ENCODE measurements at regions not wholly inside any gene's neighbourhood (a gene's known extent, or its start where the extent isn't known, plus 50 kb on each side); places are given as distances from the start of the nearest gene placed in this dataset.

DNA sequence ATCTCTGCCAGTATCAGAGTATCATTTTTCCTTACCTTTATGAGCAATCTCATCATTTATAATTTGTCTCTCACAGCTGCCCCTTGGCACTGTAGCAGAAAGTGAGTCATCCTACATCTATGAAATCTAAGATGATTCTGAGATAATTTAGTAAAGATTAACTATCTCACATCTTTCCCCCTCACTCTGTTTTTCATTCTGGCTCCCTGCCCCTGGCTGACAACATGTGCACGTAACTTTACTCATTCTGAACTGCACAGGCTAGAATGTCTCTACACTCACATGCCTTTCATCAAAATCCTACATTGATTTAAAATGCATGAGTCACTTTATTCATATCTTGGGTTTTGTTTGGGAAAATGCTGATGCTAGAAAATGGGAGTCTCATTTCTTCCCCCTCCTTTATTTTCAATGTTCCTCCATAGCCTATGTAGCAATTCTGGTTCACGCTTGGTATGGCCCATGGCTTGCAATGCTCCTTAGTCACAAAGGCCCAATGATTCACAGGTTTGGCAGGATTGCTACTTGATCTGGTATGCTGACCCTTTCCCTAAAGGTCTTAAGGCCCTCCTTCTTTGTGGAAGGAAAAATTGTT lies 838.5 kb downstream of the TUSC7 start:
- H3K4me3 ChIP-seq: no peak overlapping the region
- 40 to 50% (median 45%) methylated on average over 2 of the region's 2 CpGs for WGBS, 4 donors
- peak; percentile 26 to 71 (median 61) for DNase-seq
- no peaks in the 10 kb centered on the region for H3K9me3 ChIP-seq (replicated peaks in 1 of 3)
- H3K27ac ChIP-seq: peak overlapping the region in 2 of 5 donors; percentile 7 to 39
- no peak for TF ChIP-seq POLR2A (IDR thresholded peaks at IDR 0.05)
- TF ChIP-seq, protein P1, sequence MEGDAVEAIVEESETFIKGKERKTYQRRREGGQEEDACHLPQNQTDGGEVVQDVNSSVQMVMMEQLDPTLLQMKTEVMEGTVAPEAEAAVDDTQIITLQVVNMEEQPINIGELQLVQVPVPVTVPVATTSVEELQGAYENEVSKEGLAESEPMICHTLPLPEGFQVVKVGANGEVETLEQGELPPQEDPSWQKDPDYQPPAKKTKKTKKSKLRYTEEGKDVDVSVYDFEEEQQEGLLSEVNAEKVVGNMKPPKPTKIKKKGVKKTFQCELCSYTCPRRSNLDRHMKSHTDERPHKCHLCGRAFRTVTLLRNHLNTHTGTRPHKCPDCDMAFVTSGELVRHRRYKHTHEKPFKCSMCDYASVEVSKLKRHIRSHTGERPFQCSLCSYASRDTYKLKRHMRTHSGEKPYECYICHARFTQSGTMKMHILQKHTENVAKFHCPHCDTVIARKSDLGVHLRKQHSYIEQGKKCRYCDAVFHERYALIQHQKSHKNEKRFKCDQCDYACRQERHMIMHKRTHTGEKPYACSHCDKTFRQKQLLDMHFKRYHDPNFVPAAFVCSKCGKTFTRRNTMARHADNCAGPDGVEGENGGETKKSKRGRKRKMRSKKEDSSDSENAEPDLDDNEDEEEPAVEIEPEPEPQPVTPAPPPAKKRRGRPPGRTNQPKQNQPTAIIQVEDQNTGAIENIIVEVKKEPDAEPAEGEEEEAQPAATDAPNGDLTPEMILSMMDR (IDR thresholded peaks at IDR 0.05): no peak
- peaks cover 6 to 15% of the 10 kb centered on the region in 2 donors for H3K4me1 ChIP-seq (replicated peaks in 1 of 2)
- H3K27me3 ChIP-seq: no peaks in the 10 kb centered on the region
- no peaks in the 10 kb centered on the region for H3K36me3 ChIP-seq (replicated peaks in 1 of 2)
- intact Hi-C loops (cut with DNase I): no loop called here

GRCh38 chr3:117548600-117548999 lies 839.0 kb downstream of the TUSC7 start:
- H3K27ac ChIP-seq: peak overlapping the region in 2 of 5 donors; percentile 7 to 39
- 85 to 93% (median 88%) methylated on average over 3 of the region's 3 CpGs for WGBS, 4 donors
- no peak overlapping the region for H3K4me3 ChIP-seq
- intact Hi-C loops (cut with DNase I): no loop called here
- no peak for DNase-seq
- H3K9me3 ChIP-seq (replicated peaks in 1 of 3): no peaks in the 10 kb centered on the region
- H3K4me1 ChIP-seq (replicated peaks in 1 of 2): peaks cover 6 to 15% of the 10 kb centered on the region in 2 donors
- TF ChIP-seq, protein P1 (IDR thresholded peaks at IDR 0.05): no peak
- TF ChIP-seq POLR2A (IDR thresholded peaks at IDR 0.05): no peak
- no peaks in the 10 kb centered on the region for H3K36me3 ChIP-seq (replicated peaks in 1 of 2)
- H3K27me3 ChIP-seq: no peaks in the 10 kb centered on the region

DNA sequence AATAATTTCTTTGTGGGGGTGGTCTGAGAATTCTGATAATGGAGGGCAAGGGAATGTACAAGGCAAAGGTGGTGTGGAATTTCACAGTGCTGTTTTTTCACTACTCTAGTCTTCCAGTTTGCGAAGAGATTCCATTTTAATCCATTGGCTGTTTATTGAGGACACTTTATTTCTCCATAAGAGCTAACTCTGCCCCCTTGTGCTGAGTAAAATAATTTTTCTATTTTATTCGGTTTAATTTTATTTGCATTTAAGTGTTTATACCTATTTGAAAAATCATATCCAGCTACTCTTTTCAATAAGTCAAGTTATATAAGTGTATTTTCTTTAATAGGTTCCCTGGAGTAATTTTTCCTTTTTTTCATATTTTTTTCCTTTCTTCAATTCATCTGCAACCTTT lies 840.1 kb downstream of the TUSC7 start:
- Histone ChIP-seq H3K4me3 (no peak overlapping the region), H3K4me1 (replicated peaks in 1 of 2) (peaks cover 6 to 15% of the 10 kb centered on the region in 2 donors), H3K36me3 (replicated peaks in 1 of 2) (no peaks in the 10 kb centered on the region), H3K9me3 (replicated peaks in 1 of 3) (no peaks in the 10 kb centered on the region), H3K27ac (no peak overlapping the region), H3K27me3 (no peaks in the 10 kb centered on the region)
- WGBS, 4 donors: 80 to 92% (median 85%) methylated on average over 2 of the region's 2 CpGs
- intact Hi-C loops (cut with DNase I): no loop called here
- no peak for TF ChIP-seq POLR2A (IDR thresholded peaks at IDR 0.05)
- TF ChIP-seq, protein P1 (IDR thresholded peaks at IDR 0.05): peak in 2 of 6 experiments; percentile 4 to 19
- no peak for DNase-seq

DNA sequence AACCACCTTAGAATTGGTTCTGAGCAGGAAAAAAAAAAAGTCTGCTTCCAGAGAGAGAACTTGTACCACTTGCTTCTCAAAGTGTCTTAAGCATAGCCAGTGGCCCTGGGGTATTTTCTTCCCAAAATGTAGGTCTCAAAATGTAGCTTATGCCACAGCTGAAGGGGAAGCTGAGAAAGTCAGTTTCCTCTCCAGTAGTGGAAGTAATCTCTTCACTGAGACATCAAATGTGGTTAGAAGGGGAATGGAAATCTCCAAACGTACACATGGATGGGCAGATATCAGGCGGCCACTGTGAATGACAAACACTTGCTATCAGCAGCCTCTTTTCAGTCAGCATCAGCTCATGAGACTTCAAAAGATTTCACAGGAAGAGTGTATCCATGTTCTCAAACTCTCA lies 841.2 kb downstream of the TUSC7 start:
- Histone ChIP-seq H3K4me3 (no peak overlapping the region), H3K27me3 (no peaks in the 10 kb centered on the region), H3K27ac (no peak overlapping the region), H3K4me1 (replicated peaks in 1 of 2) (peaks cover 6 to 15% of the 10 kb centered on the region in 2 donors), H3K9me3 (replicated peaks in 1 of 3) (no peaks in the 10 kb centered on the region), H3K36me3 (replicated peaks in 1 of 2) (no peaks in the 10 kb centered on the region)
- no peak for DNase-seq
- no peak for TF ChIP-seq POLR2A (IDR thresholded peaks at IDR 0.05)
- TF ChIP-seq, protein P1 (IDR thresholded peaks at IDR 0.05): no peak
- intact Hi-C loops (cut with DNase I): no loop called here
- WGBS, 4 donors: 81 to 99% (median 94%) methylated on average over 2 of the region's 2 CpGs

Data from adrenal gland (tissue), 9 donors.